HG02981 (cell line): ENCODE measurements at regions not wholly inside any gene's neighbourhood (a gene's known extent, or its start where the extent isn't known, plus 50 kb on each side); places are given as distances from the start of the nearest gene placed in this dataset.
"Not testable (repeated sequence)": the region's sequence is repeated elsewhere in the genome, so short reads cannot be mapped to it uniquely, and the experiment has no call there.

Experiments used
- ATAC-seq: cut with Tn5 transposase; IDR thresholded peaks from one replicate; pipeline ENCODE4 v1.9.1; 2021; ENCODE audit warnings: mild to moderate bottlenecking, moderate library complexity; ENCODE audit not compliant: unreplicated experiment

DNA sequence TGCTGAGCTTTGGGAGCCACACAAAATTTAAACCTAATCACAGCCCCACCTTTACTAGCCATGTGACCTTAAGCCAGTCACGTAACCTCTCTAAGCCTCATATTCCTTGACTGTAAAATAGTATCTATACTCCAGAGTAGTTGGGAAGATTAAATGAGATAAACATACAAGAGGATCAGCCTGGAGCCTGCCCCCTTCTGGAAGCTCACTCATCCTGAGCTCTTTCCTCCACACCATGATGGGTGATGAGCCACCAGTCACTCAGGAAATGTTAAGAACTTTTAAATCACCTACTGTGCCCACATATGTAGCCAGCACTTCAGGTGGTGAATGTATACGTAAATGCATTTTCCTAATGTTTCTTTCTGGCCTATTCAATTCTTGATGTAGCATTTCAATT, 195.9 kb upstream of the DDX18 start:
- no peak for ATAC-seq

DNA sequence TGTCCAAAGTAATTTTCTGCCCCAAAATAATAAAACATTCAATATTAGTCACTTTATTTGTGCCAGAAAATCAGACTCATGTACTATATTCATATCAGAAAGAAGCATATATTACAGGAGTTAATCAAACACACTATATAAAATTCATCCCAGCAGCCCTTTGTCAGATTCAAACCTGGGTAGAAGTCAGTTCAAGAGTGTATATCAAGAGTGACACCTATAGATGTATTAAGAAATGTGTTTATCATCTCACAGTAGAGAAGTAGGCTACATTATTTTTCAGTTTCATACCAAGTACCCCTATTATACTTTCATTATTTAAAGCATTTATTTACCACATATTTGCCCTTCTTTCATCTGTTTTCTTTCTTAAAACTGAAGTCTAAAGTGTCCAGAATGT, 193.2 kb upstream of the DDX18 start:
- no peak for ATAC-seq

DNA sequence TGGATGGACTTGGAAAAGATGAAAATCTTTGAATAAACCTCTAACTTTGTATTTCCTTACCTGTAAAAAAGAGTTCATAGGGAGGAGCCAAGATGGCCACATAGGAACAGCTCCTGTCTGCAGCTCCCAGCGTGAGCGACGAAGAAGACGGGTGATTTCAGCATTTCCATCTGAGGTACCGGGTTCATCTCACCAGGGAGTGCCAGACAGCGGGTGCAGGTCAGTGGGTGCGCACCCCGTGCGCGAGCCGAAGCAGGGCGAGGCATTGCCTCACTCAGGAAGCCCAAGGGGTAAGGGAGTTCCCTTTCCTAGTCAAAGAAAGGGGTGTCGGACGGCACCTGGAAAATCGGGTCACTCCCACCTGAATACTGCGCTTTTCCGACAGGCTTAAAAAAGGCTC, 191.3 kb upstream of the DDX18 start:
- ATAC-seq = not testable (repeated sequence)

DNA sequence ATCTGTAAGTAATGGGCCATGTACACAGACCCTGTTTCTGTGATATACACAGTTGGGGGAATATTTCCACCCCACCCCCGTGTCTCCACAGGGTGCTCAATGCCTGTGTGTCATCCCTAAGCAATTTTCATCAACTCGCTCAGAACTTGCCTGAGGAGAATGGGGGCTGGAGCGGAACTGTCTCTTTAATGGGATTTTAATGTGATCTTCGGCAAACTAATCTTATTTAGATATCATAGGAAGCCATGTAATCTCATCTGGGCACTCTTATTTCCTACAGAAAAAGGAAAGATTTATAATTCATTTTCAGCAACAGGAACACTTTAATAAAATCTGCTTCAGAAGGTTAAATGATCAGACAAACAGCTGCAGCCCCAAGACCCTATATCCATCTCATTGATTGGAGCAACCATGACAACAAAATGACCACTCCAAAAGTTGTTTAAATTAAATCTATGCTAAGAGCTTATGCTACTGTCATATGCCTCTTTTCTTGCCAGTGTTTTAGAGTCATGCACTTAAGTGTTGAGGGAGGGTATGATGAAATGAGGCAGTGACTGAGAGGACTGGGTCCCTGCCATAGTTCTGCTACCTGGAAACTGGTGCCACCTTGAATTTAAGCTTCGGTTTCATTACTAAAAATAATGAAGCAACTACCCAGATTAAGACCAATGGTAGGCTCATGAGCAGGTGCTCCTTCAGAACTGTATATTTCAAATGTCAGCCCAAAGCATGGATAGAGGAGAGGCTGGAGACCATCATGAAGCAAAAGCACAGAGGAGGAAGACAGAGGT, 183.1 kb upstream of the DDX18 start:
- ATAC-seq = no peak

DNA sequence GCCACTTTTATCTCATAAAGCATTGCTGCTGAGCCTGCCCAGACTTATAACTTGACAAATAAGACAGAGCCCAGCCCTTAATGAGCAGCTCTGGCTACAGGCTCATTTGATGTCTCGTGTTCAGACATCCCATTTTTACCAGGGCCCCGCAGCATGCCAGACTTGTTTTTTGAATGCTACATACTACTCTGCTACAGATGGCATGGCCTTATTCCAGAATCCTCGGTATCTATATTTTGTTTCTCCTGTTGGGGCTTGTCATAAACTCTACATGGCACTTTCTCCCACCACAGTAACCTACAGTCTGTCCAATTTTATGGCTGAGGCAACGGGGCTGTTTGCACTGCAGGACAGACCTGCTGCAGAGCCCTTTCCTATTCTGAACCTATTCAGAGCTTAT, 179.0 kb upstream of the DDX18 start:
- no peak for ATAC-seq

DNA sequence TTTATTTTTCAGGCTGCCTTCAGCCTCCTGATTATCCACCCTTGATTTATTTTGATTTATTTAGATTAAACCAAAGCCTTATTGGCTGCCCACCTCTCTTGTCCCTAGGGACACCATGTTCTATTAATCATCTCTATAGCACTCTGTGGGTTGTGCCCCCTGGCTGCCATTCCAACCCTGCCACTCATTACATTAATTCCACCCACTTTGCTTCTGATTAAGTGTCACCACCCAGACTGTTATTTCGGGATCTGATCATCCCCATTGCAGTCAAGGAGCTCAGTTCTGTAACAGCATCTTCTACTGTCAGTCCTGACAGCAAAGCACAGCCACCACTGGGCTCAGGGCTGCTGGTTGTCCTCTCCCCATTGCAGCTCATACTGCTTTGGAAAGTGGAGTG, 175.1 kb upstream of the DDX18 start:
- ATAC-seq = no peak

DNA sequence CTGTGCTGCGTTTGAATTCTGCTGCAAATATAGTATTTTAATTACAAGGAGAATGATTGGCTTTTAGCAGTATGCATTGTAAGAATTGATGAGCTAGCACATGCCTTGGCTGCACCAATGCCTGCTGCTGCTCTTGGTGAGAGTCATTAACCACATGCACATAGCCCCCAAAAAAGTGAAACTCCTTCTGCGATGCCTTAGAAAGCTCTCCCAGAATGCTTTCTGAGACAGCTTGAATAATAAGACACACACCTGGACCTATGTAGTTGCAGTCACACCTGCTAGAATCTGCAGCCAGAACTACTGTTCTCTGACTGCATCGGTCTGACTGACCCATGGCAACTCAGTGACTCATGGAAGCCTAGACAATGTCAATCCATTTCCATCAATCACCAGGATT, 170.1 kb upstream of the DDX18 start:
- no peak for ATAC-seq

DNA sequence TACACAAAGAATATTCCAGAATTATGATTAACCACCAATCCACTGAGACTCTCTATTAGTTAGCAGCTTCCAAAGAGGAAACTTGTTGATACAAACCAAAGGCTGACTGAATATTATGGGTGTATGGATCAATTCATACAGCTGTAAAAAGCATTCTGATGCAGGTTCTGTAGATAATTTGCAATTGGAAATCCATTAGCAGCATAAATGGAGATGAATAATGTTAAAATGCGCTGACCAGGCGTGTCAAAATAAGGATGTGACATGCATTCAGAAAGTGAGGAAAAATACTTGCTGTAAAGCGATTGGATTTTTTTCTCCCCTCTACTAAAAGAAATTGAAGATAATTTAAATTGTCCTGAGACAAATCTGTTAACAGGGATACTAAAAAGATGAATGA, 169.0 kb upstream of the DDX18 start:
- ATAC-seq = no peak

DNA sequence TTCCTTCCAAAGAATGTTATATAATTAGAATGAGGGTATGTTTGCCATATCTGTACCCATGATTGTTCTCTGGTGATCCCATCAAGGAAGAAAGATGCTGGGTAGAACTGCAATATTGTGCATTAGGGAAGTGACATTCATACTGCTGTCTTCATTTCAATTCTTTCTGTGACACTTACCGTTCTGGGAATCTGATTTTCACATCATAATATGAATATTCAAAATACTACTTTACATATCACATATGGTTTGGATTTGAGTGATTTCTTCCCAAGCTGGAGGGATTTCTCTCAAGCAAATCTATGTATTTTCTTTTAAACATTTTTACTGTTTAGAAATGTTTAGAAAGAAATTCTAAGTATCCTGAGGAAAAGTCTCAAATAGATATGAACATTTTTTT, 168.4 kb upstream of the DDX18 start:
- no peak for ATAC-seq

DNA sequence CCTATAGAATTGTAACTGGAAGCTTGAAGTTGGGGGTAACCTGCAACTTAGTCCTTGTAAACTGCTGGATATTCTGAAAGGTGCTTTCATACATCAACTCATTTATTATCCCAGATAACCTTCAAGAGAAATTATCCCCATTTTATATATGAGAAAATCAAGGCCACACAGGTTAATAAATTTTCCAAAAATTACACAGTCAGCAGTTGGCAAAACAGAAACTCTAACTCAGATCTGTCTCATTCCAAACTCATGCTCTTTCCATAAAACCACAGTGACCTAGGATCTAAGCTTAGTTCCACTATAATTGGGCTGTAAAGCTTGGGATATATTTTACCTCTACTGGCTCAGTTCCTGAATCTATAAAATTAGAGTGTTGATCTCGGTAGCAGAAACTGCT, 167.6 kb upstream of the DDX18 start:
- no peak for ATAC-seq

DNA sequence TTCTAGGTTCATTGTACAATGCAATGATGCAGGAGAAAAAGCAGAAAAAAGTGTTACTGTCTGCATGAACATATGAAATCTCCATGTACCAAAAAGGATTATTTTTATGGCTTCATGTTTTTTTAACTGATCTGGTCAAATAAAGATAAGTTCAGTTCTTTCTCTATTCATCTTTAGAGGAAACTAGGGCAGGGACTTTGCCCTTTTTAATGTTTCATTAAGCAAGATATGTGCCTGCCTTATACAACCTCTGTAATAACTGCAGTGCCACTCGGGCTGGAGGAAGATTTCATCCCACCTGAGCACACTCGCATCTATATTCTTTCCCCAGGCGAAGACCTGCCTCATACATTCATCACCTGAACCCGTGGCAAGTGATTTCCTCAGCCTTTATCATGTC, 157.9 kb upstream of the DDX18 start:
- no peak for ATAC-seq

DNA sequence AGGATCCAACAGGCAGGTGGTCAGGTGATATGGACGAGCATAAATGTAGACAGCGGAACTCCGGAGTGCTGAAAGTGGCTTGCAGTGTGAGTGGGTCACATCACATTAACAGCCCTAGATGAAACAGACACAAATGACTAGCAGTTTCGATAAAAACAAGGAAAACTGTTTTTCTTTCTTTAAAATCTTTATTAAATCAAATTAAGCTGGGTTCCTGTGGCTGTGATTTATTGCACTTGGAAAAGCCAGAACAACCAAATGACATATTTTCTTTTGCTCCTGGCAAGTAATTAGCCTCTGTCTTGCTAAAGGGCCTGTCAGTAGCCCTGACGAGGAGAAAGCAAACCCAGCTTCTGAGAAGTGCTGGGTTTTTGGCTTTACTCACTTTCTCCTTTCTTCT, 152.9 kb upstream of the DDX18 start:
- ATAC-seq = no peak

DNA sequence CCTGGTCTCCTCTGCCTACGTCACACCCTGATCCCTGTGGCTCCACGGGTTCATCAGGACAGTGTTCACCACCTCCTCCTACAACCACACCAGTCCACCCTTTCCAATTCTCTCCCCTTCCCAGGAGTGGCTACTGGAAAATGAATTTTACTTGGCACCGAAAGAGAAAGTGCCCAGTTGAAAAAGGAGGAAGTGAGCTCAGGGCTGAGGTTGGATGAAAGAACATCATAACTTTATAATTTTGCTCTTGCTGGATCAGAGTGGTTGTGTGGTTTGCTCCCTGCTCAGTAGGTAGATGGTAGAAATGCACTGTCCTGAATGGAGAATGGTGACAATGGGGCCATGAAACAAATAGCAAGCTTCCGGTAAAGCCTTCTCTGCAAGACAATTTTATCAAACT, 140.3 kb upstream of the DDX18 start:
- ATAC-seq = no peak

DNA sequence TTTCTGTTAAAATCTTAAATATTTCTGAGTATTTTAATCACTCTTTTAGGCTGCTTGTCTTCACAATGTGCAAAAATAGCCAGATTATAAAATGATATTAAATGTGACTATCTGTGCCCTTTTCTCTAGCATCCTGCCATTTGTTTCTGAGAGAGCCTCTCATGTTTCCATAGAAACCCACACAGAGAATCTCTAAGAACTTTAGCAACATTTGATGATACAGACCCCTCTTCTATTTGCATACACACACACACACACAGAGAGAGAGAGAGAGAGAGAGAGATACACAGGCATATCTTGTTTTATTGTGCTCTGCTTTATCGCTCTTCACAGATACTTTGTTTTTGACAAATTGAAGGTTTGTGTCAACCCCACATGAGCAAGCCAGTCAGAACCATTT, 134.5 kb upstream of the DDX18 start:
- no peak for ATAC-seq

DNA sequence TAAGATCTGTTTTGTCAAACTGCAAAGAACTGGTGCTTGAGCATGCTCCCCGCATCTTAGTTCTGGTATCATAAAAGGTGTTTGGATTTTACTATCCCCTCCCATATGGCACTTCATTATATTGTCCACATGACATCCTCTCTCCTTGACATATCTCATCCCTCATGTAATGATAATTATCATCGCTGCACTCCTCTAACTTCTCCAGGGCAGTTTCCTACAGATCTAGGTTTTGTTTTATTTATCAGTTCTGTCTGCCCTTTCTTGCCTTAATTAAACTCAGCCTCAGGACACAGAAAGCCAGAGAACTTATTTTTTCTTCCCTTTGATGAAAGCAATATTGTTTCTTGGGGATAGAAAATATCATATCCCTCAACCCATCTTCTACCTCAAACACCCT, 129.6 kb upstream of the DDX18 start:
- ATAC-seq = no peak

DNA sequence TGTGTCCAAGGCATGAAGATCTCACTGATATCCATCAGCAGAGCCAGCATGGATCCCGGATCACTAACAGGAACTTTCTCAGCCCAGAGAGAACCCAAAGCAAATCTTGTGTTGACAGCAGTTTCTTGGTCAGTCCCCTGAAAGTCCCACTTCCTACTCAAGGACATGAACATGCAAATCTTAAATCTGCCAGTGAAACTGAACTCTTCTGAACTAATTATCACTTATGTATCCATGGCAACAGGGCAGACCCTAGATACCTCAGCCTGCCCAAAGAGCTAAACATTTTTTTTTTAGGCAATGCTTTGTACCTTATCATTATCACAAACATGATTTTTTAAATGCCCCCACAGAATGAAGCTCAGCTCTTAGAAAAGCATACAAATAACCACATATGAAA, 127.8 kb upstream of the DDX18 start:
- peak; percentile 98 for ATAC-seq

DNA sequence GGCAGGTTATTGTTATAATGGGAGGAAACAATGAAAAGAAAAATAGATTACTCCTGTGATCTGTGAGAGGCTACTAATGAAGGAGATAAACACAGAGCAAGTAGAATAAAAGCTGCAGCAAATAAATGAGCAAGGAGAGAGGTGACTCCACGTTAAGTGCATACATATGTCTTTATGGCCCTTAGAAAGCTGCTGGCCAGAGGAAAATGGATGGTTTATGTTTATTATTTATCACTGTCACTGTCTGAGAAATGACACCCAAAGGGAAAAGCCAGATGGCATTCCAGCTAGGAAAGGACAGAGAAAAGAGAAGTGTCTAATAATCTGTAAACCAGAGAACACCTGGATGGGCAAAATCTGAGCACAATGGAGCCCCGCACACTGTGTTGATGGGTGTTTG, 122.9 kb upstream of the DDX18 start:
- no peak for ATAC-seq

DNA sequence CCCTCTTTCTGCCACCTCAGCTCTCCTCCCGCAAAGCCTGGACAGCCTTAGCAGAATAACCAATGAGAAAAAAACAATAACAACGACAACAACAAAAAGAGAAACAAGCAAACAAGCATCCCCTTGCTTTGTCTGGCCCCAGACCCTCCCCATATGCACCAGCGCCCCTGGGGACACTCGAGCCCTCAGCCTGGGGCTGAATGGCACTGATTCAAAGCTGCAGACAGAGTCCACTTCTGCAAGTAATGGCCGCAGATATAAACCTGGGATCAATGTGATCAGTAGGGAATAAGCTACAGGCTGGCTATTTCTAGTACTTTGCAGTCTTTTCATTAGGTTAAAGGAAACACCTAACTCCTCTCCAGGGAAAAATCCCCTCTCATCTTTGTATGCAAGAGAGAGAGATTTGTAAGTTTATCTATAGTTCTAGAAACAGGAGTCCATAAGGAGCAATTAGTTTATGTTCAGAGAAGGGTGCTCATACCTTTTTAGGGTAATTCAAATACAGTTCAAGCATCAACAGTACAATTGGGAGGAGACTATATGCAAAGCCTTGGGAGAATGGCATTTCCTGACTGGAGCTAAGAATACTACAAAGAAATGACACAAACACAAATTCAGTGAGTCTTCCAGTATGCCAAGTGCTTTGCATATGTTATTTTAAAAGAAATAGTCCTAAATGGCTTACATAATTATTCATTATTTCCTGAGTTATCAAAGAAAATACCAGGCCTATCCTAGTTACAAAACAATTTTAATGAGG, 122.3 kb upstream of the DDX18 start:
- ATAC-seq = no peak

DNA sequence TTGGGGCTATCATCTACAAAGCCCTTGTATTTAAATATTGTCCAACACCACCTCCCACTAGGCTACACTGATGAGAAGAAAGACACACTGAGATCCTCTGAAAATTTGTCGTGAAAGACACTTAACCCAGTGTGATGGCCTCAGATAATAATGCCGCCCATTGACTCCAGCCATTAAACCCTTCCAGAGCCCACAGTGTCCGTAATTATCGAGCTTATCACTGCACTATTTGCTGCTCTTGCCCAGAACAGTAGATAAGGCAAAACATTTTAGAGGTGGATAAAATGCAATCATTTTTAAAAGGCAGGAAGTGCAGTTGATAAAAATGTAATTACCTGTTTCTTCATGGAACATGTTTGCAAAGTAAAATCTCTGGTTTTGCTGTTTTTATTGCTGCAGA, 121.3 kb upstream of the DDX18 start:
- no peak for ATAC-seq

DNA sequence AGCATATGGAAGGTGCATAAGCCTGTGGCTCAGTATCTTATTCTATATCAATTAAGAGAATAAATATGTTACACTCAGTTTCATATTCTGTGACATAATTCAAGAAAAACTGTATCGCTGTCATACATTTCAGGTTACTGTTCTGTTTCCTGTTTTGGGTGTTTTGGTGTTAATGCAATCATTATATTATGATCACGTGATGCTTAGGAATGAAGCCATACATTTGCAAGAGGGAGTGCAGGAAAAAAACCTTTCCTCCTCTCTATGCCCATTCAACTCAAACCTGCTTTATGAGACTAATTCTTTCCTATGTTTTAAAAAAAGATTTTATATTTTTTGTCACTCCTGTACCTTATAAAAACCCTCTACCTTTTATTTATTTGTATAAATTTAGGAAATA, 120.8 kb upstream of the DDX18 start:
- ATAC-seq = no peak

DNA sequence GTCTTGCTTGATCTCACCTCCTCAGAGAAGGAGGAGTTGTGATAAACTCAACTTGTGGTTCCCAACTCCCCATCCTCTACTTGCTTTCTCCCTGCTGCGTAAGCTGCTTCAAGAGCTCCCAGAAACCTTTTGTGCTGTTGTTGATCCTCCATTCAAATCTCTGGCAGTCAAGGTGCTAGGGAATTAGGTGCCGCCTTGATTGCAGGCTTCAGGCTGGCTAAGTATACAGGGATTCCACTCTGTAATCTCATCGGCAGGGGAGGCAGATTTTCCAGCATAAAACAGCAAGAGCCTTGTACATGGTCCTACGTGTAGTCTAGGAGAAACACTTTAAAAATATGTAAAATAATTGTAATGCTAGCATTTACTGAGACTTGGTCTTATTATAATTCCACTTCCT, 116.2 kb upstream of the DDX18 start:
- ATAC-seq = no peak

DNA sequence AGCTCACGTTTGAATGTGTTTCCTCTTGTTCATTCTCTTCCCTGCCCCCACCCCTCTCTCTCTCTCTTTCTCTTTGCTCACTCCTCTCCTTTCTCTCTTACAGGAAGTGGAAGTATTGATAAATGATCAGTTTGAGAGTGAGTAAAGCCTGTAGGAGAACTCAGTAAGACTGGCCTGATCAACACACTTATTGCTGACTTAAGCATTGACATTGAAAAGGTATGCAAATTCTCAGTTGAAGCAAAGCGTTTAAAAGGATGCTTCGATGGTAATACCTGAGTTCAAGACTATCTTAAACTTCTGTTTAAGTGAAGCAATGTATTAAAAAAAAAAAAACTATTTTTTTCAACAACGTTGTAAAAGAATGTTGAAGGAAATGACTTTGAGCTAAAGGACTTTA, 115.7 kb upstream of the DDX18 start:
- ATAC-seq = no peak

DNA sequence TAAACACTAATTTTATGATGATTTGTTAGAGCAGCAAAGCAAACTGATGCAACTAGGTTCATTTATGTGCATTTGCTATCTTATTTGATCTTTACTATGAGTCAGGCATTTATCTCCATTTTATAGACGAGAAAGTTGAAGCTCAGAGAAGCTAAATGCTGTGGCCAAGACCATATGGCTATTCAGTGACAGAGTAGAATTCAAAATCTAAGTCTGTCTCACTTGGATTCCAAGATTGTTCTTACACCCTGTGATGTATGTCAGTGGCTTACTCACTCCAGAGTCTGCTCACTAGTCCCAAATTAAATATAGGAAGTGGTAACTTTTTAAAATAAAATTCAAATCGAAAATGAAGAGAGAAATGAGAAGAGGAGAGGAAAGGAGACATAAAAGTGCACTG, 114.0 kb upstream of the DDX18 start:
- ATAC-seq = no peak
